ENCODE measurements at regions not wholly inside any gene's neighbourhood (a gene's known extent, or its start where the extent isn't known, plus 50 kb on each side); places are given as distances from the start of the nearest gene placed in this dataset.

DNA sequence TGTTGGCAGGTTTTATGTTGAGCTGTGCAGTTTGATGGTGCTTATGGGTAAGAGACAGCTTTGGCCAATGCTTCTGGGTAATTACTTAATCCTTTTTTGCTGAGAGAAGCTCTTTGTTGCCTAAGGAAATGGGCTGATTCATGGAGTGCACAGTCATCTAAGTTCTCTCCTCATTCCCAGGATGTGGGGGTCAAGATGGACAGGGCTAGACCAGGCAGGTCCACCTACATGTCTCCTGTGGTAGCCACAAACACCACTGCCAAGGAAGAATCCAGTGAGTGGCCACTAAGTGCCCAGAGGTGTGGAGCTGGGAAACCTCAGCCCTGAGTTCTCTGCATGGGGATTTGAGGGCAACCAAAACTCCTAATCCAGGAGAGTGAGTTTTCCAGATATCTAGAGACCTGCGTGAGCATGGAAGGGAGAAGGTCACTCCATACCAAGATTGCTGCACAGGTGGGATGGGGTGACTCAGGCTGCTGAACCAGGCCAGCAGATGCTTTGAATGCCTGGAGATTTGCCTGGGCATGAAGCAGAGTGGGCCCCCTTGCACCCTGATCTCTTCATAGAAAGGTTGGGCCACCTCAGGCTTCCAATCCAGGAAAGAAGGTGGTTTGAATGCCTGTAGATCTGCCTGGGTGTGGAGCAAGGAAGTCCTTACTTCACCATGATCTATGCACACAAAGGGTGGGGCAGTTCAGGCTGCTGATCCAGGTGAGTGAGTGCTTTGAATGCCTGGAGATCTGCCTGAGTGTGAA lies 234.8 kb upstream of the GNPDA2 start (continued):
- TF ChIP-seq ASH2L (IDR thresholded peaks at IDR 0.05; ENCODE audit: borderline replicate concordance, low read depth), result no peak

GRCh38 chr4:44931720-44932119 lies 205.4 kb upstream of the GNPDA2 start:
- Histone ChIP-seq H3K36me3 (ENCODE audit: control insufficient read depth in 2 of 2, insufficient read depth in 2 of 2, low read length in 1 of 2) (no peaks in the 10 kb centered on the region), H2AFZ (ENCODE audit: control insufficient read depth, low read depth, low read length) (no peak overlapping the region), H3K9ac (ENCODE audit: control insufficient read depth, insufficient read depth, low read length) (no peak overlapping the region), H3K4me3 (no peak overlapping the region), H3K9me3 (replicated peaks; ENCODE audit: control insufficient read depth, insufficient read depth, low read length) (no peaks in the 10 kb centered on the region), H3K79me2 (ENCODE audit: control insufficient read depth, insufficient read depth, low read length) (no peaks in the 10 kb centered on the region), H3K4me1 (ENCODE audit: control insufficient read depth, insufficient read depth, low read length) (no peaks in the 10 kb centered on the region), H3K27ac (ENCODE audit: control insufficient read depth, insufficient read depth) (no peak overlapping the region), H3K4me2 (ENCODE audit: control insufficient read depth, insufficient read depth) (no peak overlapping the region), H3K27me3 (replicated peaks in 1 of 2; ENCODE audit: control insufficient read depth in 2 of 2, insufficient read depth in 2 of 2, low read length in 1 of 2) (no peaks in the 10 kb centered on the region), H4K20me1 (ENCODE audit: control insufficient read depth, insufficient read depth) (no peaks in the 10 kb centered on the region)
- BruUV-seq (replicated peaks), result no TSS peak
- DNase-seq (ENCODE audit: low read depth, low spot score) (no peak), FAIRE-seq (no peak), ATAC-seq (no peak)
- POLR2A ChIA-PET, result no interaction called here
- SMC1A ChIA-PET (ENCODE audit: uncharacterized antibody, unreplicated experiment), result no interaction called here
- RAD21 ChIA-PET (ENCODE audit: unreplicated experiment), result no interaction called here
- WGBS (ENCODE audit: insufficient coverage, insufficient replicate concordance, low lambda C conversion rate, missing lambda C conversion rate), result 53% methylated on average over 3 of the region's 3 CpGs
- no peak for TF ChIP-seq ZBED1 (IDR thresholded peaks at IDR 0.05; ENCODE audit: borderline replicate concordance)
- no peak for TF ChIP-seq PAX5 (IDR thresholded peaks at IDR 0.05; ENCODE audit: borderline replicate concordance, low read depth, low read length)
- TF ChIP-seq HDAC2 (IDR thresholded peaks at IDR 0.05), result no peak
- no peak for TF ChIP-seq RELA (IDR thresholded peaks at IDR 0.05; ENCODE audit: borderline replicate concordance, partially characterized antibody)
- no peak for TF ChIP-seq JUNB (IDR thresholded peaks at IDR 0.05)
- TF ChIP-seq, protein P1, sequence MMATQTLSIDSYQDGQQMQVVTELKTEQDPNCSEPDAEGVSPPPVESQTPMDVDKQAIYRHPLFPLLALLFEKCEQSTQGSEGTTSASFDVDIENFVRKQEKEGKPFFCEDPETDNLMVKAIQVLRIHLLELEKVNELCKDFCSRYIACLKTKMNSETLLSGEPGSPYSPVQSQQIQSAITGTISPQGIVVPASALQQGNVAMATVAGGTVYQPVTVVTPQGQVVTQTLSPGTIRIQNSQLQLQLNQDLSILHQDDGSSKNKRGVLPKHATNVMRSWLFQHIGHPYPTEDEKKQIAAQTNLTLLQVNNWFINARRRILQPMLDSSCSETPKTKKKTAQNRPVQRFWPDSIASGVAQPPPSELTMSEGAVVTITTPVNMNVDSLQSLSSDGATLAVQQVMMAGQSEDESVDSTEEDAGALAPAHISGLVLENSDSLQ (IDR thresholded peaks at IDR 0.05), result no peak
- TF ChIP-seq PBX3 (IDR thresholded peaks at IDR 0.05; ENCODE audit: insufficient replicate concordance, low read depth, low read length), result no peak
- TF ChIP-seq CBFB (IDR thresholded peaks at IDR 0.05; ENCODE audit: low read depth), result no peak
- no peak for TF ChIP-seq PAX8 (IDR thresholded peaks at IDR 0.05)
- no peak for TF ChIP-seq TCF12 (IDR thresholded peaks at IDR 0.05; ENCODE audit: low read depth, low read length)
- no peak for TF ChIP-seq EGR1 (IDR thresholded peaks at IDR 0.05; ENCODE audit: borderline replicate concordance in 1 of 2, low read depth in 2 of 2, low read length in 2 of 2)
- TF ChIP-seq, protein P2, sequence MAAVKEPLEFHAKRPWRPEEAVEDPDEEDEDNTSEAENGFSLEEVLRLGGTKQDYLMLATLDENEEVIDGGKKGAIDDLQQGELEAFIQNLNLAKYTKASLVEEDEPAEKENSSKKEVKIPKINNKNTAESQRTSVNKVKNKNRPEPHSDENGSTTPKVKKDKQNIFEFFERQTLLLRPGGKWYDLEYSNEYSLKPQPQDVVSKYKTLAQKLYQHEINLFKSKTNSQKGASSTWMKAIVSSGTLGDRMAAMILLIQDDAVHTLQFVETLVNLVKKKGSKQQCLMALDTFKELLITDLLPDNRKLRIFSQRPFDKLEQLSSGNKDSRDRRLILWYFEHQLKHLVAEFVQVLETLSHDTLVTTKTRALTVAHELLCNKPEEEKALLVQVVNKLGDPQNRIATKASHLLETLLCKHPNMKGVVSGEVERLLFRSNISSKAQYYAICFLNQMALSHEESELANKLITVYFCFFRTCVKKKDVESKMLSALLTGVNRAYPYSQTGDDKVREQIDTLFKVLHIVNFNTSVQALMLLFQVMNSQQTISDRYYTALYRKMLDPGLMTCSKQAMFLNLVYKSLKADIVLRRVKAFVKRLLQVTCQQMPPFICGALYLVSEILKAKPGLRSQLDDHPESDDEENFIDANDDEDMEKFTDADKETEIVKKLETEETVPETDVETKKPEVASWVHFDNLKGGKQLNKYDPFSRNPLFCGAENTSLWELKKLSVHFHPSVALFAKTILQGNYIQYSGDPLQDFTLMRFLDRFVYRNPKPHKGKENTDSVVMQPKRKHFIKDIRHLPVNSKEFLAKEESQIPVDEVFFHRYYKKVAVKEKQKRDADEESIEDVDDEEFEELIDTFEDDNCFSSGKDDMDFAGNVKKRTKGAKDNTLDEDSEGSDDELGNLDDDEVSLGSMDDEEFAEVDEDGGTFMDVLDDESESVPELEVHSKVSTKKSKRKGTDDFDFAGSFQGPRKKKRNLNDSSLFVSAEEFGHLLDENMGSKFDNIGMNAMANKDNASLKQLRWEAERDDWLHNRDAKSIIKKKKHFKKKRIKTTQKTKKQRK (IDR thresholded peaks at IDR 0.05; ENCODE audit: low read depth, low read length), result no peak
- in situ Hi-C loops (cut with MboI), result loop anchor here (25.0 kb wide), 1 partner anchor 1356 kb away; no protein-coding TSS in a partner anchor
- CTCF ChIA-PET, result no interaction called here
- intact Hi-C loops (cut with micrococcal nuclease; ENCODE audit: unreplicated experiment), result no loop called here

Measured in GM12878 (cell line).